ENCODE measurements at regions not wholly inside any gene's neighbourhood (a gene's known extent, or its start where the extent isn't known, plus 50 kb on each side); places are given as distances from the start of the nearest gene placed in this dataset.
A peak's percentile ranks its signal among the peaks of the same experiment; 100 is the strongest.

GRCh38 chr2:199627417-199627816, 169.7 kb upstream of the SATB2 start:
- DNase-seq (ENCODE audit: low read depth): no peak

- DNase-seq (ENCODE audit: low read depth): no peak
Measured at GRCh38 chr2:199624958-199625357, 167.2 kb upstream of the SATB2 start.

GRCh38 chr2:199612509-199613130, 154.9 kb upstream of the SATB2 start:
- no peak for DNase-seq (ENCODE audit: low read depth)

- DNase-seq (ENCODE audit: low read depth): no peak
Measured at GRCh38 chr2:199607914-199608313, 150.2 kb upstream of the SATB2 start.

- DNase-seq (ENCODE audit: low read depth): no peak
Measured at GRCh38 chr2:199606193-199606780, 148.5 kb upstream of the SATB2 start.

GRCh38 chr2:199603721-199604291, 146.1 kb upstream of the SATB2 start:
- DNase-seq (ENCODE audit: low read depth): peak; percentile 44

GRCh38 chr2:199602896-199603717, 145.4 kb upstream of the SATB2 start:
- DNase-seq (ENCODE audit: low read depth): peak; percentile 39

GRCh38 chr2:199602271-199602895, 144.6 kb upstream of the SATB2 start:
- peak; percentile 27 for DNase-seq (ENCODE audit: low read depth)

- DNase-seq (ENCODE audit: low read depth): peak; percentile 23
Measured at GRCh38 chr2:199596549-199596948, 138.8 kb upstream of the SATB2 start.

GRCh38 chr2:199594443-199594842, 136.7 kb upstream of the SATB2 start:
- DNase-seq (ENCODE audit: low read depth): no peak

- DNase-seq (ENCODE audit: low read depth): no peak
Measured at GRCh38 chr2:199591826-199592225, 134.1 kb upstream of the SATB2 start.

- no peak for DNase-seq (ENCODE audit: low read depth)
Measured at GRCh38 chr2:199590321-199591203, 132.8 kb upstream of the SATB2 start.

- DNase-seq (ENCODE audit: low read depth): peak; percentile 5
Measured at GRCh38 chr2:199589306-199589705, 131.6 kb upstream of the SATB2 start.

GRCh38 chr2:199588054-199588453, 130.3 kb upstream of the SATB2 start:
- DNase-seq (ENCODE audit: low read depth): no peak

- DNase-seq (ENCODE audit: low read depth): no peak
Measured at GRCh38 chr2:199586646-199587045, 128.9 kb upstream of the SATB2 start.

- no peak for DNase-seq (ENCODE audit: low read depth)
Measured at GRCh38 chr2:199583676-199584075, 125.9 kb upstream of the SATB2 start.

GRCh38 chr2:199581935-199582360, 124.2 kb upstream of the SATB2 start:
- peak; percentile 8 for DNase-seq (ENCODE audit: low read depth)

GRCh38 chr2:199581408-199581807, 123.7 kb upstream of the SATB2 start:
- no peak for DNase-seq (ENCODE audit: low read depth)

- DNase-seq (ENCODE audit: low read depth): no peak
Measured at GRCh38 chr2:199575416-199575815, 117.7 kb upstream of the SATB2 start.

GRCh38 chr2:199572571-199572970, 114.8 kb upstream of the SATB2 start:
- no peak for DNase-seq (ENCODE audit: low read depth)

GRCh38 chr2:199570934-199571333, 113.2 kb upstream of the SATB2 start:
- no peak for DNase-seq (ENCODE audit: low read depth)
